K562 (cell line): ENCODE measurements at regions not wholly inside any gene's neighbourhood (a gene's known extent, or its start where the extent isn't known, plus 50 kb on each side); places are given as distances from the start of the nearest gene placed in this dataset.

Experiments used
- ATAC-seq: fragments of 200-7000 bp; cut with Tn5 transposase; 3 replicates; pipeline ENCODE4 v1.9.1; 2020; ENCODE audit warnings: moderate library complexity
- BruUV-seq: library from RNA; stranded (reverse); fragments of 400-500 nt; replicated peaks from 2 replicates; lab custom pipeline; 2021; lab: Mats Ljungman, UMichigan
- CTCF ChIA-PET: fragments of 300-600 bp; formaldehyde crosslinking; extraction: SDS; loops from one replicate; lab custom pipeline; 2021; ENCODE audit warnings: low intra/inter-chr PET ratio; lab: Yijun Ruan, JAX
- POLR2A ChIA-PET: fragments of 300-600, 350-650 bp; sonication (Branson Sonifier 250); formaldehyde crosslinking; extraction: SDS; loops from one replicate; lab custom pipeline; 2021; ENCODE audit warnings: antibody characterized with exemption, inconsistent platforms; lab: Yijun Ruan, JAX
- DNase-seq, 4 experiments: peaks; one replicate each; pipeline versions ENCODE4 v3.0.0 to v3.0.0-alpha.2; 2011 to 2018; ENCODE audit warnings: low spot score in 3 of 4, mixed read lengths in 3 of 4; ENCODE audit errors: extremely low read depth in 1 of 4
- FAIRE-seq: peaks from 2 replicates; lab custom pipeline; 2011; peaks lifted over from hg19 to GRCh38; lab: Jason Lieb, UNC
- H2AFZ ChIP-seq: 2 replicates; pipeline ENCODE4 v1.6.0; 2011; ENCODE audit warnings: low read depth, low read length, control low read depth, inconsistent platforms
- H3K27ac ChIP-seq: fragments of 200-600 bp; 3 replicates; pipeline ENCODE4 v1.8.0; 2011; ENCODE audit warnings: low read depth, mild to moderate bottlenecking, control low read depth, inconsistent platforms, low read length, moderate library complexity, mixed read lengths; ENCODE audit errors: extremely low read depth
- H3K27me3 ChIP-seq, 2 experiments: fragments of 300-600 bp in 1 of 2; 2 replicates in 1 of 2; 3 replicates in 1 of 2; pipeline versions ENCODE4 v1.6.0 to v1.8.0; 2011; ENCODE audit warnings: inconsistent platforms in 2 of 2, low read length in 2 of 2, mild to moderate bottlenecking in 1 of 2, mixed read lengths in 1 of 2, moderate library complexity in 1 of 2; ENCODE audit not compliant: control insufficient read depth in 2 of 2, insufficient read depth in 2 of 2
- H3K36me3 ChIP-seq: fragments of 300-600 bp; 3 replicates; pipeline ENCODE4 v1.8.0; 2011; ENCODE audit warnings: mild to moderate bottlenecking, low read length, inconsistent platforms; ENCODE audit not compliant: control insufficient read depth, insufficient read depth
- H3K4me1 ChIP-seq, 2 experiments: fragments of 200-600 bp in 1 of 2; replicated peaks in 1 of 2; 2 replicates in 1 of 2; 3 replicates in 1 of 2; pipeline versions ENCODE4 v1.5.1 to v1.8.0; 2011; ENCODE audit warnings: inconsistent platforms in 2 of 2, low read length in 2 of 2, mild to moderate bottlenecking in 1 of 2, mixed read lengths in 1 of 2, moderate library complexity in 1 of 2; ENCODE audit not compliant: control insufficient read depth in 2 of 2, insufficient read depth in 2 of 2
- H3K4me2 ChIP-seq: 2 replicates; pipeline ENCODE4 v1.6.1; 2011; ENCODE audit warnings: low read length, control low read depth, inconsistent platforms, mixed read lengths; ENCODE audit not compliant: insufficient read depth
- H3K4me3 ChIP-seq: fragments of 200-600 bp; sonication (generic), shearing (Covaris generic); 2 replicates; pipeline ENCODE4 v1.5.1; 2016; ENCODE audit warnings: control low read depth, inconsistent platforms
- H3K79me2 ChIP-seq: fragments of 200-600 bp; 3 replicates; pipeline ENCODE4 v1.8.0; 2011; ENCODE audit warnings: low read length, inconsistent platforms; ENCODE audit not compliant: control insufficient read depth, insufficient read depth
- H3K9ac ChIP-seq, 2 experiments: 2 replicates each; pipeline versions ENCODE4 v1.6.0 to v1.6.1; 2011; ENCODE audit warnings: low read depth in 2 of 2, low read length in 2 of 2, control low read depth in 1 of 2, inconsistent platforms in 1 of 2, mild to moderate bottlenecking in 1 of 2, mixed read lengths in 1 of 2; ENCODE audit not compliant: insufficient read depth in 1 of 2
- H3K9me1 ChIP-seq: one replicate; pipeline ENCODE4 v1.6.0; 2011; ENCODE audit warnings: inconsistent platforms, mild to moderate bottlenecking, low read length, moderate library complexity; ENCODE audit not compliant: control insufficient read depth, insufficient read depth
- H3K9me3 ChIP-seq: replicated peaks from 2 replicates; pipeline ENCODE4 v1.5.1; 2011; ENCODE audit warnings: low read depth, low read length, inconsistent platforms; ENCODE audit not compliant: control insufficient read depth, insufficient read depth
- H4K20me1 ChIP-seq: replicated peaks from 2 replicates; pipeline ENCODE4 v1.6.1; 2011; ENCODE audit warnings: low read length, inconsistent platforms, mixed read lengths; ENCODE audit not compliant: control insufficient read depth, insufficient read depth
- CEBPB ChIP-seq: fragments of 450-650 bp; IDR thresholded peaks from 2 replicates; pipeline ENCODE4 v1.6.1; 2016; ENCODE audit warnings: missing genetic modification characterization, missing compliant biosample characterization
- CEBPG ChIP-seq, 3 experiments: fragments of 200-800 bp in 1 of 3; sonication (Bioruptor generic) in 1 of 3; sonication (generic) in 1 of 3; formaldehyde crosslinking in 1 of 3; IDR thresholded peaks in 2 of 3; conservative IDR thresholded peaks in 1 of 3; 2 replicates each; pipeline versions ENCODE4 v1.6.1 to v1.8.0; 2016 to 2022; ENCODE audit warnings: missing compliant biosample characterization in 2 of 3, missing genetic modification characterization in 2 of 3, mild to moderate bottlenecking in 1 of 3, missing genetic modification reagents in 1 of 3
- IRF9 ChIP-seq: fragments of 450-650 bp; IDR thresholded peaks from 2 replicates; pipeline ENCODE4 v1.6.1; 2016; ENCODE audit warnings: missing biosample characterization, missing genetic modification characterization
- MAZ ChIP-seq, 2 experiments: fragments of 450-650 bp in 1 of 2; sonication (generic) in 1 of 2; formaldehyde crosslinking; IDR thresholded peaks in 1 of 2; conservative IDR thresholded peaks in 1 of 2; 2 replicates each; pipeline versions ENCODE4 v1.4.0 to v1.5.0; 2020; ENCODE audit warnings: mild to moderate bottlenecking in 1 of 2, missing genetic modification reagents in 1 of 2
- TRIM24 ChIP-seq, 2 experiments: fragments of 450-650 bp; IDR thresholded peaks; 2 replicates each; pipeline ENCODE4 v1.6.1; 2016
- whole genome bisulfite sequencing: fragments of 100-300 bp; shearing (Covaris generic); methylation state at CpG from one replicate; pipeline ENCODE4 v1.1.6; 2016; ENCODE audit warnings: low coverage, mixed read lengths; ENCODE audit not compliant: insufficient coverage; ENCODE audit errors: missing lambda C conversion rate; 5-methylcytosine and 5-hydroxymethylcytosine counted together
- in situ Hi-C: fragments of 300-500 bp; cut with MboI; formaldehyde crosslinking; loops from 4 replicates; pipeline ENCODE4 v1.15.0; 2018; ENCODE audit warnings: inconsistent platforms, mixed read lengths
- intact Hi-C: fragments of 100-400 bp; cut with micrococcal nuclease; formaldehyde crosslinking; loops from 2 replicates; pipeline ENCODE4 v1.14.2; 2022

DNA sequence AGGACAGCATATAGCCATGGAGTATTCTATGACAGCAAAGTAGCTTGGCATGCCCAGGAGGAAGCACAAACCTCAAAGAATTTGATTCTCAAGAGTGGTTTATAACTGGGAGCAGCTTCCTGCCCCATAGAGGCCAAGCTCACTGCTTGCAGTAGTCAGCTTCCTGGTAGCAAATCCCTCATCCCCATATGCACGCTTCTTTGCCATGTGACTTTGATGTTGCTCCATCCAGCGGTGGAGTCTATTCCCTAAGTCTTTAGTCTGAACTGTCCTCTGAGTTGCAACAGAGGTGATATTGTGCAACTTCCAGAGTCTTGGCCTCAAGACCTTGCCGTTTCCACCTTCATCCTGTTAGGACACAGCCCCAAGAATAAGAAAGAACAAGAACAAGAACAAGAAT, 996.8 kb upstream of the TMEM132C start:
- in situ Hi-C loops, result no loop called here
- H2AFZ ChIP-seq, result no peak overlapping the region
- no peaks in the 10 kb centered on the region for H3K9me1 ChIP-seq
- ChIA-PET POLR2A (no interaction called here), CTCF (no interaction called here)
- H3K9ac ChIP-seq, result no peak overlapping the region
- no peaks in the 10 kb centered on the region for H3K36me3 ChIP-seq
- H3K4me1 ChIP-seq, result no peaks in the 10 kb centered on the region; a peak in 1 of 5 replicates
- H3K27ac ChIP-seq, result no peak overlapping the region
- peak; percentile 32; the same call in 2 of the 3 replicates for ATAC-seq
- H3K9me3 ChIP-seq, result no peaks in the 10 kb centered on the region
- TF ChIP-seq CEBPG (CRISPR knock-in tag; IDR thresholded peaks at IDR 0.05), result no peak
- TF ChIP-seq CEBPG (tag; conservative IDR thresholded peaks at IDR 0.05 in 1 of 2, IDR thresholded peaks at IDR 0.05 in 1 of 2), result peak; percentile 67 to 78
- peak in 1 of 2 experiments; percentile 33; a peak in 1 of 4 replicates for TF ChIP-seq TRIM24 (IDR thresholded peaks at IDR 0.05)
- TF ChIP-seq IRF9, result peak; percentile 59; the same call in 1 of the 2 replicates
- peak; percentile 95 for TF ChIP-seq CEBPB (tag)
- TF ChIP-seq MAZ (CRISPR knock-in tag; conservative IDR thresholded peaks at IDR 0.05 in 1 of 2, IDR thresholded peaks at IDR 0.05 in 1 of 2), result no peak
- TF ChIP-seq, all 486 proteins: peak for 4
- no peak overlapping the region for H3K4me2 ChIP-seq
- no peaks in the 10 kb centered on the region for H4K20me1 ChIP-seq
- BruUV-seq, result no TSS peak
- DNase-seq (no peak), FAIRE-seq (no peak)
- intact Hi-C loops, result no loop called here
- H3K79me2 ChIP-seq, result no peaks in the 10 kb centered on the region
- H3K27me3 ChIP-seq, result peaks cover 22 to 45% of the 10 kb centered on the region in 2 experiments
- no peak overlapping the region for H3K4me3 ChIP-seq
- WGBS, result 8% methylated on average over 3 of the region's 3 CpGs
